G401 (cell line): ENCODE measurements at regions not wholly inside any gene's neighbourhood (a gene's known extent, or its start where the extent isn't known, plus 50 kb on each side); places are given as distances from the start of the nearest gene placed in this dataset.
A peak's percentile ranks its signal among the peaks of the same experiment; 100 is the strongest.

ENCODE experiments used
- DNase-seq: peaks from one replicate; pipeline ENCODE4 v3.0.0-alpha.2; 2015; ENCODE audit warnings: low spot score
- in situ Hi-C: cut with HindIII; loops from 2 replicates; pipeline ENCODE4 v1.10.0; 2016; ENCODE audit warnings: low sequenced_read_pairs, mixed read lengths

GRCh38 chr2:106572541-106573450 is 85.6 kb downstream of the CD8B2 start:
- DNase-seq = peak; percentile 27
- in situ Hi-C loops = no loop called here

GRCh38 chr2:106573773-106574172 is 86.6 kb downstream of the CD8B2 start:
- no peak for DNase-seq
- in situ Hi-C loops = no loop called here

- in situ Hi-C loops = no loop called here
- peak; percentile 57 for DNase-seq
These were observed 88.8 kb downstream of the CD8B2 start for GRCh38 chr2:106575955-106576354.

- in situ Hi-C loops = no loop called here
- DNase-seq = no peak
These were observed 90.1 kb downstream of the CD8B2 start for GRCh38 chr2:106577255-106577651.

- no peak for DNase-seq
- in situ Hi-C loops = no loop called here
These were observed 92.6 kb downstream of the CD8B2 start for GRCh38 chr2:106579750-106580197.

- no peak for DNase-seq
- in situ Hi-C loops = no loop called here
These were observed 93.1 kb downstream of the CD8B2 start for GRCh38 chr2:106580241-106580640.

- no peak for DNase-seq
- in situ Hi-C loops = no loop called here
These were observed 94.2 kb downstream of the CD8B2 start for GRCh38 chr2:106581328-106581727.

- in situ Hi-C loops = no loop called here
- DNase-seq = no peak
These were observed 94.6 kb downstream of the CD8B2 start for GRCh38 chr2:106581755-106582147.

- in situ Hi-C loops = no loop called here
- peak; percentile 90 for DNase-seq
These were observed 95.3 kb downstream of the CD8B2 start for GRCh38 chr2:106582148-106583143.

GRCh38 chr2:106584304-106584954 is 97.3 kb downstream of the CD8B2 start:
- in situ Hi-C loops = no loop called here

GRCh38 chr2:106596844-106597243 is 109.7 kb downstream of the CD8B2 start:
- in situ Hi-C loops = no loop called here
- no peak for DNase-seq

More at GRCh38 chr2:106584304-106584954, 97.3 kb downstream of the CD8B2 start:
- no peak for DNase-seq

GRCh38 chr2:106599540-106599939 is 112.4 kb downstream of the CD8B2 start:
- DNase-seq = no peak
- in situ Hi-C loops = no loop called here

- DNase-seq = no peak
- in situ Hi-C loops = no loop called here
These were observed 114.9 kb downstream of the CD8B2 start for GRCh38 chr2:106602042-106602441.

GRCh38 chr2:106606652-106607051 is 119.5 kb downstream of the CD8B2 start:
- in situ Hi-C loops = no loop called here
- DNase-seq = no peak

- DNase-seq = no peak
These were observed 120.2 kb downstream of the CD8B2 start for GRCh38 chr2:106607371-106607770.

GRCh38 chr2:106609780-106610179 is 122.6 kb downstream of the CD8B2 start:
- in situ Hi-C loops = no loop called here
- DNase-seq = no peak

More at GRCh38 chr2:106607371-106607770, 120.2 kb downstream of the CD8B2 start:
- in situ Hi-C loops = no loop called here

- no peak for DNase-seq
These were observed 127.5 kb downstream of the CD8B2 start for GRCh38 chr2:106614511-106615291.

GRCh38 chr2:106618614-106619013 is 131.4 kb downstream of the CD8B2 start:
- DNase-seq = no peak
- in situ Hi-C loops = no loop called here

More at GRCh38 chr2:106614511-106615291, 127.5 kb downstream of the CD8B2 start:
- in situ Hi-C loops = no loop called here
